GM19025 (cell line): ENCODE measurements at regions not wholly inside any gene's neighbourhood (a gene's known extent, or its start where the extent isn't known, plus 50 kb on each side); places are given as distances from the start of the nearest gene placed in this dataset.
"Not testable (repeated sequence)": the region's sequence is repeated elsewhere in the genome, so short reads cannot be mapped to it uniquely, and the experiment has no call there.

ENCODE experiments used
- ATAC-seq: cut with Tn5 transposase; IDR thresholded peaks from one replicate; pipeline ENCODE4 v1.9.1; 2021; ENCODE audit warnings: mild to moderate bottlenecking, low read depth, moderate library complexity; ENCODE audit not compliant: unreplicated experiment

GRCh38 chr5:112566251-112566650 is 147.2 kb upstream of the EPB41L4A start:
- ATAC-seq, result no peak

GRCh38 chr5:112569596-112569995 is 150.5 kb upstream of the EPB41L4A start:
- no peak for ATAC-seq

GRCh38 chr5:112570708-112571444 is 151.8 kb upstream of the EPB41L4A start:
- no peak for ATAC-seq

- no peak for ATAC-seq
Measured at GRCh38 chr5:112573441-112573840, 154.4 kb upstream of the EPB41L4A start.

- no peak for ATAC-seq
Measured at GRCh38 chr5:112574536-112574935, 155.5 kb upstream of the EPB41L4A start.

GRCh38 chr5:112576298-112576925 is 157.3 kb upstream of the EPB41L4A start:
- no peak for ATAC-seq

- no peak for ATAC-seq
Measured at GRCh38 chr5:112579599-112580170, 158.0 kb upstream of the APC start.

GRCh38 chr5:112581811-112582320 is 155.8 kb upstream of the APC start:
- ATAC-seq, result no peak

GRCh38 chr5:112583166-112583565 is 154.5 kb upstream of the APC start:
- no peak for ATAC-seq

GRCh38 chr5:112584781-112585180 is 152.9 kb upstream of the APC start:
- no peak for ATAC-seq

- peak; percentile 64 for ATAC-seq
Measured at GRCh38 chr5:112586596-112587062, 151.1 kb upstream of the APC start.

- ATAC-seq, result not testable (repeated sequence)
Measured at GRCh38 chr5:112590858-112591257, 146.8 kb upstream of the APC start.

- no peak for ATAC-seq
Measured at GRCh38 chr5:112594095-112594850, 143.4 kb upstream of the APC start.

GRCh38 chr5:112594941-112595340 is 142.7 kb upstream of the APC start:
- no peak for ATAC-seq

- ATAC-seq, result no peak
Measured at GRCh38 chr5:112597831-112598230, 139.9 kb upstream of the APC start.

- not testable (repeated sequence) for ATAC-seq
Measured at GRCh38 chr5:112600510-112600909, 137.2 kb upstream of the APC start.

- ATAC-seq, result peak; percentile 92
Measured at GRCh38 chr5:112604732-112605630, 132.7 kb upstream of the APC start.

GRCh38 chr5:112608975-112609374 is 128.7 kb upstream of the APC start:
- no peak for ATAC-seq

- ATAC-seq, result no peak
Measured at GRCh38 chr5:112612663-112613062, 125.0 kb upstream of the APC start.

GRCh38 chr5:112614285-112614684 is 123.4 kb upstream of the APC start:
- ATAC-seq, result no peak
